ENCODE measurements at regions not wholly inside any gene's neighbourhood (a gene's known extent, or its start where the extent isn't known, plus 50 kb on each side); places are given as distances from the start of the nearest gene placed in this dataset.

- DNase-seq = no peak
- Mint-ChIP-seq H3K36me3 (ENCODE audit: unreplicated experiment) (peaks cover 4% of the 10 kb centered on the region), H3K9me3 (ENCODE audit: unreplicated experiment) (peaks cover 4% of the 10 kb centered on the region), H3K27ac (ENCODE audit: unreplicated experiment) (no peak overlapping the region), H3K4me1 (ENCODE audit: low read depth, unreplicated experiment) (no peaks in the 10 kb centered on the region), H3K4me3 (ENCODE audit: unreplicated experiment) (no peak overlapping the region), H3K27me3 (ENCODE audit: unreplicated experiment) (no peaks in the 10 kb centered on the region)
- TF ChIP-seq CTCF (IDR thresholded peaks at IDR 0.05; ENCODE audit: partially characterized antibody, unreplicated experiment) = no peak
Observed at GRCh38 chr20:16914277-16914676, 166.1 kb downstream of the OTOR start.

- H3K9me3 Mint-ChIP-seq (ENCODE audit: unreplicated experiment) = peaks cover 4% of the 10 kb centered on the region
- no peaks in the 10 kb centered on the region for H3K27me3 Mint-ChIP-seq (ENCODE audit: unreplicated experiment)
- no peaks in the 10 kb centered on the region for H3K4me1 Mint-ChIP-seq (ENCODE audit: low read depth, unreplicated experiment)
- no peak overlapping the region for H3K4me3 Mint-ChIP-seq (ENCODE audit: unreplicated experiment)
- TF ChIP-seq CTCF (IDR thresholded peaks at IDR 0.05; ENCODE audit: partially characterized antibody, unreplicated experiment) = no peak
- no peak overlapping the region for H3K27ac Mint-ChIP-seq (ENCODE audit: unreplicated experiment)
- H3K36me3 Mint-ChIP-seq (ENCODE audit: unreplicated experiment) = peaks cover 4% of the 10 kb centered on the region
- DNase-seq = no peak
Observed at GRCh38 chr20:16916165-16916564, 168.0 kb downstream of the OTOR start.

GRCh38 chr20:16917636-16918035 is 169.5 kb downstream of the OTOR start:
- no peaks in the 10 kb centered on the region for H3K27me3 Mint-ChIP-seq (ENCODE audit: unreplicated experiment)
- DNase-seq = no peak
- peaks cover 3% of the 10 kb centered on the region for H3K9me3 Mint-ChIP-seq (ENCODE audit: unreplicated experiment)
- peaks cover 4% of the 10 kb centered on the region for H3K36me3 Mint-ChIP-seq (ENCODE audit: unreplicated experiment)
- no peak for TF ChIP-seq CTCF (IDR thresholded peaks at IDR 0.05; ENCODE audit: partially characterized antibody, unreplicated experiment)
- no peak overlapping the region for H3K4me3 Mint-ChIP-seq (ENCODE audit: unreplicated experiment)
- no peaks in the 10 kb centered on the region for H3K4me1 Mint-ChIP-seq (ENCODE audit: low read depth, unreplicated experiment)
- H3K27ac Mint-ChIP-seq (ENCODE audit: unreplicated experiment) = no peak overlapping the region

- Mint-ChIP-seq H3K4me3 (ENCODE audit: unreplicated experiment) (no peak overlapping the region), H3K9me3 (ENCODE audit: unreplicated experiment) (peaks cover 3% of the 10 kb centered on the region), H3K4me1 (ENCODE audit: low read depth, unreplicated experiment) (no peaks in the 10 kb centered on the region), H3K27ac (ENCODE audit: unreplicated experiment) (no peak overlapping the region), H3K27me3 (ENCODE audit: unreplicated experiment) (no peaks in the 10 kb centered on the region), H3K36me3 (ENCODE audit: unreplicated experiment) (peaks cover 2% of the 10 kb centered on the region)
- TF ChIP-seq CTCF (IDR thresholded peaks at IDR 0.05; ENCODE audit: partially characterized antibody, unreplicated experiment) = no peak
- no peak for DNase-seq
Observed at GRCh38 chr20:16918366-16918765, 170.2 kb downstream of the OTOR start.

- DNase-seq = no peak
- Mint-ChIP-seq H3K4me3 (ENCODE audit: unreplicated experiment) (no peak overlapping the region), H3K4me1 (ENCODE audit: low read depth, unreplicated experiment) (no peaks in the 10 kb centered on the region), H3K27me3 (ENCODE audit: unreplicated experiment) (peaks cover 2% of the 10 kb centered on the region), H3K9me3 (ENCODE audit: unreplicated experiment) (peaks cover 3% of the 10 kb centered on the region), H3K36me3 (ENCODE audit: unreplicated experiment) (no peaks in the 10 kb centered on the region), H3K27ac (ENCODE audit: unreplicated experiment) (no peak overlapping the region)
- TF ChIP-seq CTCF (IDR thresholded peaks at IDR 0.05; ENCODE audit: partially characterized antibody, unreplicated experiment) = no peak
Observed at GRCh38 chr20:16919841-16920240, 171.7 kb downstream of the OTOR start.
